NT2/D1 (cell line): ENCODE measurements at regions not wholly inside any gene's neighbourhood (a gene's known extent, or its start where the extent isn't known, plus 50 kb on each side); places are given as distances from the start of the nearest gene placed in this dataset.

Source experiments
- SUZ12 ChIP-seq: IDR thresholded peaks from 2 replicates; pipeline ENCODE4 v1.6.1; 2011; ENCODE audit not compliant: insufficient read length, insufficient read depth; ENCODE audit errors: extremely low read depth
- YY1 ChIP-seq: IDR thresholded peaks from 2 replicates; pipeline ENCODE4 v1.6.1; 2011; ENCODE audit not compliant: insufficient read length, insufficient read depth

DNA sequence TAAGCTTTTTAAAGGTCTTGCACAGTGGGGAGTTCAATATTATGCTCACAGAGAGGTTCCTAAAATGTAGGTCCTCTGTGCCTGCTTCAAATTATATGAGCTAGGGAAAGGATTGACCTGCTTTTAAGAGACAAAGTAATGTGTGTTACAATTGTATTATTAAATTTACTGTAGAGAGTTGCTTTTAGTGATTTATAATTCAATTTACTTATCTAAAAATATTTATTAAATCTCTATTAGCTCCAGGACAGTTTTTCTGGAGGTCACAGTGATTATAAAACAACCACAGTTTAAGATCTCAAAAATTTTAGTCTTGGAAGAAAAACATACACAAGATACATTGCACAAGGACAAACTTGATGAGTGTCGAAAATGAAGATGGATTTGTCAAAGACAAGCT is 665.7 kb upstream of the ARPP21 start:
- TF ChIP-seq YY1 (no peak), SUZ12 (no peak)
